Caco-2 (cell line): ENCODE measurements at regions not wholly inside any gene's neighbourhood (a gene's known extent, or its start where the extent isn't known, plus 50 kb on each side); places are given as distances from the start of the nearest gene placed in this dataset.

Experiments used
- BruUV-seq: library from RNA; stranded (reverse); fragments of 400-500 nt; replicated peaks from 2 replicates; lab custom pipeline; 2021; lab: Mats Ljungman, UMichigan
- CTCF ChIA-PET: fragments of 300-600 bp; sonication (Branson Sonifier 250); formaldehyde crosslinking; loops from one replicate; lab custom pipeline; 2022; ENCODE audit warnings: antibody characterized with exemption; lab: Charles Lee
- POLR2A ChIA-PET: fragments of 300-600 bp; sonication (Branson Sonifier 250); formaldehyde crosslinking; loops from one replicate; lab custom pipeline; 2022; ENCODE audit warnings: antibody characterized with exemption; lab: Charles Lee
- DNase-seq, 2 experiments: peaks; one replicate each; pipeline versions ENCODE4 v3.0.0 to v3.0.0-alpha.2; 2020 to 2022
- H3K27me3 ChIP-seq: replicated peaks from 2 replicates; pipeline ENCODE4 v1.6.0; 2011; ENCODE audit warnings: low read length; ENCODE audit not compliant: control insufficient read depth, insufficient read depth
- H3K36me3 ChIP-seq: 2 replicates; pipeline ENCODE4 v1.5.1; 2011; ENCODE audit warnings: low read length; ENCODE audit not compliant: control insufficient read depth, insufficient read depth
- H3K4me1 ChIP-seq: fragments of 250-450 bp; sonication (Bioruptor Pico); 2 replicates; pipeline ENCODE4 v1.5.1; 2020; ENCODE audit warnings: mild to moderate bottlenecking
- H3K4me3 ChIP-seq: 2 replicates; pipeline ENCODE4 v1.5.1; 2011; ENCODE audit warnings: low read depth, mild to moderate bottlenecking, control low read depth, low read length
- H3K9me3 ChIP-seq: fragments of 250-450 bp; sonication (Bioruptor Pico); 2 replicates; pipeline ENCODE4 v1.5.1; 2020; ENCODE audit warnings: mild to moderate bottlenecking, moderate library complexity
- H3K27ac Mint-ChIP-seq: one replicate; pipeline ENCODE4 v1.8.0; 2022; ENCODE audit warnings: mixed read lengths; ENCODE audit not compliant: unreplicated experiment
- H3K27me3 Mint-ChIP-seq: one replicate; pipeline ENCODE4 v1.8.0; 2022; ENCODE audit warnings: mixed read lengths; ENCODE audit not compliant: insufficient read depth, unreplicated experiment
- H3K36me3 Mint-ChIP-seq: one replicate; pipeline ENCODE4 v1.8.0; 2022; ENCODE audit warnings: mild to moderate bottlenecking, mixed read lengths; ENCODE audit not compliant: insufficient read depth, unreplicated experiment
- H3K4me1 Mint-ChIP-seq: one replicate; pipeline ENCODE4 v1.8.0; 2022; ENCODE audit warnings: low read depth, mixed read lengths; ENCODE audit not compliant: unreplicated experiment
- H3K4me3 Mint-ChIP-seq: one replicate; pipeline ENCODE4 v1.8.0; 2022; ENCODE audit warnings: mild to moderate bottlenecking, moderate library complexity, mixed read lengths; ENCODE audit not compliant: unreplicated experiment
- H3K9me3 Mint-ChIP-seq: one replicate; pipeline ENCODE4 v1.8.0; 2022; ENCODE audit warnings: mixed read lengths; ENCODE audit not compliant: unreplicated experiment
- intact Hi-C: fragments of 100-400 bp; cut with micrococcal nuclease; formaldehyde crosslinking; loops from one replicate; pipeline ENCODE4 v1.10.0; 2022; ENCODE audit not compliant: unreplicated experiment
- TF ChIP-seq, protein P1 (sequence below), 2 experiments: fragments of 200-600 bp in 1 of 2; IDR thresholded peaks; 1 replicate in 1 of 2; 2 replicates in 1 of 2; pipeline versions ENCODE4 v1.5.1 to v1.8.0; 2011 to 2022; ENCODE audit warnings: antibody characterized with exemption in 1 of 2, control low read depth in 1 of 2, inconsistent platforms in 1 of 2, low read depth in 1 of 2, low read length in 1 of 2, mild to moderate bottlenecking in 1 of 2, moderate library complexity in 1 of 2; ENCODE audit not compliant: insufficient read depth in 1 of 2, severe bottlenecking in 1 of 2, unreplicated experiment in 1 of 2

DNA sequence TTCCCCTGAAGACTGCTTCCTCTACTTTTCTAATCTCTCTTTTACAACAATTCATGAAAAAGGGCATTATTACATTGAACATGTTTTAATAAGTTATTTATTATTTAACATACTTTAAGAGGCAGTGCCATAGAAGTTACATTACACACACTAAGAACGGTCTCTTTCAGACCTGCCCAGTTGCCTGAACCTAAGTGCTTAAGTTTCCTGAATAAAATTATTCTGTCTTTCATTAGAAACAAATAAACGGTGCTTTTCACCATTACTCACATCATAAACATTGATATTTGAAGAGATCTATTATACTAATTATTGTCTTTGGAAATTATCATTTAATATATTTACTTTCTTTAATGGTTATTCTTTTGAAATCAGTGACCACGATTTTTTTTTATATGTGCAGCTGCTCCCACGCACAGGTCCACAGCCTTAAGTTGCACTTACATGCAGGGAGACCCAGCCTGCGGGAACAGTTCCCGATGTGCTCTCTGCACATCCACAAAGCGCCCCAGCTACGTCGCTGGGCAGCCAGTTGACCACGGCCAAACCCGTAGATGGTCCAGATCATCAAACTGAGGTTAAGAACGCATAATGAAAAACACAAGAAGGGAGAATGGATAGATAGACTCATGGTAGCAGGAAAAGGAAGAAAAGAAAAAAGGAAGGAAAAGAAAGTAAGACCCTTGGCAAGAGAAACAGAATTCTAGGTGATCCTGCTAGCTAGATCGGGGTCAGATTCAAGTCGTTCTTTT is 437.0 kb upstream of the MGMT start:
- Mint-ChIP-seq H3K4me3 (no peak overlapping the region), H3K9me3 (no peaks in the 10 kb centered on the region), H3K27me3 (peaks cover 29% of the 10 kb centered on the region), H3K36me3 (no peaks in the 10 kb centered on the region), H3K27ac (no peak overlapping the region), H3K4me1 (no peaks in the 10 kb centered on the region)
- Histone ChIP-seq H3K9me3 (no peaks in the 10 kb centered on the region), H3K4me1 (no peaks in the 10 kb centered on the region), H3K27me3 (peaks cover 2% of the 10 kb centered on the region), H3K4me3 (no peak overlapping the region), H3K36me3 (no peaks in the 10 kb centered on the region)
- intact Hi-C loops, result loop anchor here (2.0 kb wide), 3 partner anchors 305 to 941 kb away; no protein-coding TSS in a partner anchor
- CTCF ChIA-PET, result no interaction called here
- TF ChIP-seq, protein P1, sequence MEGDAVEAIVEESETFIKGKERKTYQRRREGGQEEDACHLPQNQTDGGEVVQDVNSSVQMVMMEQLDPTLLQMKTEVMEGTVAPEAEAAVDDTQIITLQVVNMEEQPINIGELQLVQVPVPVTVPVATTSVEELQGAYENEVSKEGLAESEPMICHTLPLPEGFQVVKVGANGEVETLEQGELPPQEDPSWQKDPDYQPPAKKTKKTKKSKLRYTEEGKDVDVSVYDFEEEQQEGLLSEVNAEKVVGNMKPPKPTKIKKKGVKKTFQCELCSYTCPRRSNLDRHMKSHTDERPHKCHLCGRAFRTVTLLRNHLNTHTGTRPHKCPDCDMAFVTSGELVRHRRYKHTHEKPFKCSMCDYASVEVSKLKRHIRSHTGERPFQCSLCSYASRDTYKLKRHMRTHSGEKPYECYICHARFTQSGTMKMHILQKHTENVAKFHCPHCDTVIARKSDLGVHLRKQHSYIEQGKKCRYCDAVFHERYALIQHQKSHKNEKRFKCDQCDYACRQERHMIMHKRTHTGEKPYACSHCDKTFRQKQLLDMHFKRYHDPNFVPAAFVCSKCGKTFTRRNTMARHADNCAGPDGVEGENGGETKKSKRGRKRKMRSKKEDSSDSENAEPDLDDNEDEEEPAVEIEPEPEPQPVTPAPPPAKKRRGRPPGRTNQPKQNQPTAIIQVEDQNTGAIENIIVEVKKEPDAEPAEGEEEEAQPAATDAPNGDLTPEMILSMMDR (IDR thresholded peaks at IDR 0.05; ENCODE audit: insufficient read depth in 1 of 2, low read depth in 1 of 2, low read length in 1 of 2, severe bottlenecking in 1 of 2, unreplicated experiment in 1 of 2), result no peak
- no peak for DNase-seq
- BruUV-seq, result no TSS peak
- POLR2A ChIA-PET, result no interaction called here

DNA sequence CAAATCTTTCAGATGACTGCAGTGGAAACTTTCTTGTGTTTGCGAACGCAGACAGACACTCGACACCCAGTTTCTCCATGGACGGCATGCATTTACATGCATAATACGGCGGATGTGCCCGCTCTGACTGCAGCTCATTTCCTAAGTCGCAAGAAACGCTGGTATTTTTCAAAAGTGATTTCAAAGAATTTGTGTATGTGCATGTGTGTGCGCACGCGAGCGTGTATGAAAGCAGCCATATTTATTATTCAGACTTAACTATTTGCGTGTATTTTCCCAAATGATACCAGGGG is 436.5 kb upstream of the MGMT start:
- no peaks in the 10 kb centered on the region for H3K9me3 ChIP-seq
- DNase-seq, result no peak
- peaks cover 2% of the 10 kb centered on the region for H3K27me3 ChIP-seq
- H3K27ac Mint-ChIP-seq, result no peak overlapping the region
- TF ChIP-seq, protein P1 (IDR thresholded peaks at IDR 0.05; ENCODE audit: insufficient read depth in 1 of 2, low read depth in 1 of 2, low read length in 1 of 2, severe bottlenecking in 1 of 2, unreplicated experiment in 1 of 2), result no peak
- POLR2A ChIA-PET, result no interaction called here
- H3K9me3 Mint-ChIP-seq, result no peaks in the 10 kb centered on the region
- H3K36me3 Mint-ChIP-seq, result no peaks in the 10 kb centered on the region
- CTCF ChIA-PET, result no interaction called here
- no TSS peak for BruUV-seq
- intact Hi-C loops, result loop anchor here (2.0 kb wide), 3 partner anchors 304 to 940 kb away; no protein-coding TSS in a partner anchor
- no peaks in the 10 kb centered on the region for H3K36me3 ChIP-seq
- H3K27me3 Mint-ChIP-seq, result peaks cover 29% of the 10 kb centered on the region
- H3K4me3 Mint-ChIP-seq, result no peak overlapping the region
- no peaks in the 10 kb centered on the region for H3K4me1 Mint-ChIP-seq
- no peaks in the 10 kb centered on the region for H3K4me1 ChIP-seq
- no peak overlapping the region for H3K4me3 ChIP-seq

DNA sequence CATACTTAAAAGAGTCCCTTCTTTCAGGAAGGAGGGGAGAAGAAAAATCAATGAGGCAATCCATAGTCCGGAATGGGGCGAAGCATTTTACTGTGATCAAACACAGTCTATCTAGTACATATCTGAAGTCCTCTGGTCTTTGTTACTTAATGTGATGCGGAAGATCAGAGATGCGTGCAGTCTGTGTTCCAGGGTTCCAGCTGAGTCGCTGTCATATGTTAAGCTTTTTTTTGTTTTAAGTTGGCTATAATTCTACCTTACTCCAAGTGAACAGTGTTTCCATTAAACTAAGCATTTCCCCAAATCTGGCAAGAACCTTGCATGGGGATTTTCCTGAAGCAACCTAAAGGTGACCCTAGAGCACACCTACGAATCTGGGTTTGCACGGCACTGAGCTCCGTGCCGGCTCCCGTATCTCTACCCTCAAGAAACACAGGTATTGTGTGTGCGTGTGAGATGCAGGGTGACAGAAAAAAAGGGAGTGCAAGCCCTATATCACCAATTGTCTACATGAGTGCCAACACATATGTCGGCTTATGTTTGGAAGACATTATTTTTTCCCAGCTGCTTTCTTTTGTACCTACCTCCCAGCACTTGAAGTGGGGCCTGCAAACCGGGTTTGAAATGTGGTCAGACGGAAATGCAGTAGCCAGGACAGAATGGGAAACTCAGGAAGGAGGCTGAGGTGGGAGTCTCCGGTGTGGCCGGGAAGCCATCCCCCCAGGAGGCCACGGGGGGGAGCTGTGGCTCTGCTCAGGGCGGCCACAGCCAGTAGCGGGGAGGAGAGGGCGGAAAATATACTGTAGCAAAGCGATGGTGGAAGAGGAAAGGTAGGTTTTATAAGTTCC is 435.8 kb upstream of the MGMT start:
- Histone ChIP-seq H3K4me1 (no peaks in the 10 kb centered on the region), H3K4me3 (no peak overlapping the region), H3K9me3 (no peaks in the 10 kb centered on the region), H3K27me3 (peaks cover 2% of the 10 kb centered on the region), H3K36me3 (no peaks in the 10 kb centered on the region)
- H3K36me3 Mint-ChIP-seq, result no peaks in the 10 kb centered on the region
- CTCF ChIA-PET, result interaction anchor here (0.6 kb wide), 1 partner anchor 1078 kb away, joined by 4 read pairs; no protein-coding TSS in a partner anchor
- TF ChIP-seq, protein P1 (IDR thresholded peaks at IDR 0.05; ENCODE audit: insufficient read depth in 1 of 2, low read depth in 1 of 2, low read length in 1 of 2, severe bottlenecking in 1 of 2, unreplicated experiment in 1 of 2), result peak; percentile 87 to 93
- no peaks in the 10 kb centered on the region for H3K9me3 Mint-ChIP-seq
- intact Hi-C loops, result loop anchor here (2.0 kb wide), 3 partner anchors 304 to 940 kb away; no protein-coding TSS in a partner anchor
- H3K27ac Mint-ChIP-seq, result no peak overlapping the region
- no peak overlapping the region for H3K4me3 Mint-ChIP-seq
- H3K4me1 Mint-ChIP-seq, result no peaks in the 10 kb centered on the region
- H3K27me3 Mint-ChIP-seq, result peaks cover 34% of the 10 kb centered on the region
- BruUV-seq, result no TSS peak
- POLR2A ChIA-PET, result no interaction called here
- peak in 1 of 2 experiments; percentile 74 for DNase-seq
